Fibroblast of skin of back (primary cell): ENCODE measurements at regions not wholly inside any gene's neighbourhood (a gene's known extent, or its start where the extent isn't known, plus 50 kb on each side); places are given as distances from the start of the nearest gene placed in this dataset.
"Not testable (repeated sequence)": the region's sequence is repeated elsewhere in the genome, so short reads cannot be mapped to it uniquely, and the experiment has no call there.

Experiments
- DNase-seq: peaks from one replicate; pipeline ENCODE4 v3.0.0-alpha.2; 2013

- DNase-seq, result no peak
Observed at GRCh38 chr20:51305316-51306052, 237.0 kb downstream of the NFATC2 start.

GRCh38 chr20:51303731-51304670 is 238.5 kb downstream of the NFATC2 start:
- DNase-seq, result no peak

- DNase-seq, result no peak
Observed at GRCh38 chr20:51301026-51301425, 241.5 kb downstream of the NFATC2 start.

- no peak for DNase-seq
Observed at GRCh38 chr20:51300104-51300503, 242.4 kb downstream of the NFATC2 start.

- DNase-seq, result no peak
Observed at GRCh38 chr20:51299413-51299812, 243.1 kb downstream of the NFATC2 start.

GRCh38 chr20:51298141-51298749 is 244.3 kb downstream of the NFATC2 start:
- no peak for DNase-seq

GRCh38 chr20:51287628-51288413 is 254.7 kb downstream of the NFATC2 start:
- DNase-seq, result no peak

- no peak for DNase-seq
Observed at GRCh38 chr20:51286758-51287157, 255.8 kb downstream of the NFATC2 start.

GRCh38 chr20:51285684-51286083 is 256.8 kb downstream of the NFATC2 start:
- no peak for DNase-seq

GRCh38 chr20:51284871-51285270 is 257.6 kb downstream of the NFATC2 start:
- DNase-seq, result no peak

GRCh38 chr20:51284176-51284575 is 258.3 kb downstream of the NFATC2 start:
- DNase-seq, result peak; percentile 42

GRCh38 chr20:51281521-51281920 is 258.6 kb upstream of the KCNG1 start:
- no peak for DNase-seq

GRCh38 chr20:51280047-51280446 is 257.1 kb upstream of the KCNG1 start:
- DNase-seq, result no peak

GRCh38 chr20:51277961-51278360 is 255.1 kb upstream of the KCNG1 start:
- no peak for DNase-seq

- DNase-seq, result no peak
Observed at GRCh38 chr20:51276296-51276695, 253.4 kb upstream of the KCNG1 start.

- no peak for DNase-seq
Observed at GRCh38 chr20:51275826-51276225, 252.9 kb upstream of the KCNG1 start.

GRCh38 chr20:51275181-51275580 is 252.3 kb upstream of the KCNG1 start:
- DNase-seq, result no peak

GRCh38 chr20:51272401-51272800 is 249.5 kb upstream of the KCNG1 start:
- DNase-seq, result peak; percentile 58

GRCh38 chr20:51271931-51272330 is 249.0 kb upstream of the KCNG1 start:
- no peak for DNase-seq

- not testable (repeated sequence) for DNase-seq
Observed at GRCh38 chr20:51271289-51271688, 248.4 kb upstream of the KCNG1 start.

GRCh38 chr20:51269671-51270070 is 246.8 kb upstream of the KCNG1 start:
- no peak for DNase-seq

GRCh38 chr20:51267679-51268078 is 244.8 kb upstream of the KCNG1 start:
- no peak for DNase-seq
